NCI-H1436 treated with DMSO at 0.1 percent for 48 hours (cell line): ENCODE measurements at regions not wholly inside any gene's neighbourhood (a gene's known extent, or its start where the extent isn't known, plus 50 kb on each side); places are given as distances from the start of the nearest gene placed in this dataset.

Experiments
- DNase-seq: peaks from one replicate; lab custom pipeline; 2025; lab: John Stamatoyannopoulos, UW

- DNase-seq: no peak
Observed at GRCh38 chr22:19621373-19622060, 92.8 kb upstream of the SEPTIN5 start.

- DNase-seq: no peak
Observed at GRCh38 chr22:19622061-19622441, 92.3 kb upstream of the SEPTIN5 start.

- no peak for DNase-seq
Observed at GRCh38 chr22:19625331-19626041, 88.8 kb upstream of the SEPTIN5 start.

GRCh38 chr22:19626042-19626587 is 88.2 kb upstream of the SEPTIN5 start:
- no peak for DNase-seq

GRCh38 chr22:19626666-19627065 is 87.6 kb upstream of the SEPTIN5 start:
- no peak for DNase-seq

- DNase-seq: no peak
Observed at GRCh38 chr22:19628038-19628776, 86.1 kb upstream of the SEPTIN5 start.

DNA sequence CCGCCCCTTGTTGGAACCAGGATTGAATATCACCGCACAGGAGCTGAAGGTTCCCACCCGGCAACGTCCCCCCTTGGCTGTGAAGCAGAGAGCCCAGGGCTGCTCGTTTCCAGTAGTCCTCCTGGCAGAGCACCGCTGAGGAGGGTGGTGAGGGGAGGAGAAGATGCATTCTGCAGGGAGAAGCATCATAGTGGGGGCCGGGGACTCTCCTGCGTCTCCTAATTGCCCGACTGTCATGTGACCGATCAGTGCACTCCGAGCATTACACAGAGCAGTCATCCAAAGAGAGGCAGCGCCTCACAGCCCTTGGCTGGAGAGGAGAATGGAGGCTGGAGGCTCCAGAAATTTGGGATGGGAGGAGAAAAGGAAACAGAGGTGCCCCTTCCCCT is 85.0 kb upstream of the SEPTIN5 start:
- DNase-seq: no peak

DNA sequence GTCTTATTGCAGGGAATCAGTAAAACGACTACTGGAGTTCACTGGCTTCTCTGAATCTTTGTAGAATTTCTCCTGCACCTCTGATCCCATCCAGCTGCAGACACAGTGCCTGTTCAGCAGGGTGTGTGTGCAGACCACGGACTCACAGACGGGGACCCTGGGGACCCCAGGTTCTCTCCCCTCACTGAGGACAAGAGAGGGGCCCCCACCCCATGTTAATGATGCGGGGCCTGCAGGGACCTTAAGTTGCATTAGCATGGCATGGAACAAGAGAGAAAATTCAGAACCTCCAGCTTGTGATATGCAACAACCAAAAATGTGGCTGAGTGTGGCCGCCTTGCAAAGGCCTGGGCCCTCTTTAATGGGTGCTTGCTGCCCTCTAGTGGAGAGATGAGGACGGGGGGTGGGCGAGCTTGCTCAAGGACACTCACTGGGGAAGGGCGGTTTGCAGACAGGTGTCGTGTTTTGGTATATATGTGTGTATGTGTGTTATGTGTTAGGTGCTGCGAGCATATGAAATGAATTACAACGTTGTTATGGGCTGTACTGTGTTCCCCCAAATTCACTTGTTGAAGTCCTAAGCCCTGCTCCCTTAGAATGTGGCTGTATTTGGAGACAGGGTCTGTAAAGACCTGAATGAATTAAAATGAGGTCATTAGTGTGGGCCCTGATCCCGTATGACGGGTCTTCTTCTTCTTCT is 84.4 kb upstream of the SEPTIN5 start:
- no peak for DNase-seq

DNA sequence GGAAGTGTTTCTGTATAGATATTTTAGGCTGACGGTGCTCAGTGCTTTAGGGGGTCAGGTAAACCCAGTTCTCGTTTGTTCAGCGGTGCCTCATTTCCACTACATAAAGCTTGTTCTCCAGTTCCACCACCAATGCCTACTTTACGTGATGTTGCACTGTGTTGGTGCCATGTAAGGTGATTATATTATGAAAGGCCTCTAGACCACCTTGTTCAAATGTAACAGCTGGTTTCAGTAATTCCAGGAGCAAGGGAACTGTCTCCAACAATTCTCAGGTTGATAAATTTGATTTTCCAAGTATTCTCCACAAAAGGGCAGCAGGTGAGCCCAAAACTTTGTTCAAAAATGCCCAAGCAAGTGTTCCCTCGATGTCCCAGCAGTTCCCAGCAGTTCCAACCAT is 83.7 kb upstream of the SEPTIN5 start:
- no peak for DNase-seq

DNA sequence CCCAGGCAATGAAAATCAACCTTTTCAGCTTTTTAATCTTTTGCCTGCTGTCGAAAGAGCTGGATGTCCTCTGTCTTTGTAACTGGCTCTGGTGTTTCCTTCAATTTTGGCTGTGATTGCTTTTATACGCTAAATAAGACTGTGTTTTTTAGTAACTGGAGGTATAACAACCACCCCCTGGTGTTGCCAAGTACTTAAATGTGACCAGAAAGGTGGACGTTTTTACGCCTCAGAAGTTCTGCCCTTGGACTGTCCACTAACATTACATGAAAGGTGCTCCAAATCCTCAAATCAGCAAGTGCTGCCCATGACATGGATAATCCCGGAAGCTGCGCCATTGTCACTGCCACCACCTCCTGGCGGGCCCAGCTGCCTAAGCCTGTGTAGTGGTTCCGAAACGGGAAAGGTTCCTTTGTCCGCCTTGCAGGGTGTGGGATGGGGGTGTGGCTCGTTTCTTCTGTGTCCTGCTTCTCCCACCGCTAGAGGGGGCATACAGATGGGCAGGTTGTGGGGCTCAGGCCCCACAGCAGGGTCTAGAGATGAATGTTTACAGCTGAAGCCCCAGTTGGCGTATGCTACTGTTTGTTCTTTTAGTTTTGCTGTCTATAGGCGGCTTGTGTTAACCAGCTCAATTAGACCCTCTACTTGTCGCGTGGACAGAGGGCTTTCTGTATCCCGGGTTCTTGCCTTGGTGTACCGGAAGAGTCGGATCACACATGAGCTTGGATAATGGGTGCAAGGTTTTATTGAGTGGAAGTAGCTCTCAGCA is 82.2 kb upstream of the SEPTIN5 start:
- DNase-seq: no peak

GRCh38 chr22:19632668-19633148 is 81.6 kb upstream of the SEPTIN5 start:
- no peak for DNase-seq

DNA sequence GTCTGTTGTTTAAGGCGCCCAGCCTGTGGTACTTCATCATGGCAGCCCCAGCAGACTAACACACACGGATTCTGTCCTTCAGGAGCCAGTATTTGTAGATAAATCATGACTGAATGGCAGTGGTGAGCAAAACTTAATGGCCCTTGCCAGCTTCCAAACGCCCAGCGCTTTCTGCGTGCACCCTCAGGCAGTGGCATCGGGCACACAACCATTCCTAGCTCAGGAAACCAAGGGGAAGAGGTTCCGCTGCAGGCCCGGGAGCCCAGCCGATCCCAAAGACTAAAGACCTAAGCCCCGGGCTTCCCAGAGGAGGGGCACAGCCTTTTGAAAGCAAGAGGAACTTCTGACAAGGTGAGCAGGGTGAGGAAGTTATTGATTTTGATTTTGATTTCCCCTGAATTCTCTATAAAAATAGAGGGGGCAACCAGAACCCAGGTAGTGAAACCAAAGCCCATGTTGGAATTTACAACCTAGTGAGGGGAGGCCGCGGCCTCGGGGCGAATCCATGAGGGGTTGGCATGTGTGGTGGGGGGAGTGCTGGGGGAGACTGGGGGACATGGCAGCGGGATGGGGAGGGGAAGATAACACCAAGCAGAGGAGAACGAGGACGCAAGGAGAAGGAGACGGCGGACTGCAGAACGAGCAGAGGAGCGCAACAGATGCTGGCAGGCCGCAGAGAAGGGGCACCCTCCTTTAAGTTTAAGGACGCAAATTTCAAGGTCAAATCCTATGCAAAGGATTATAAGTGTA is 79.9 kb upstream of the SEPTIN5 start:
- DNase-seq: no peak

DNA sequence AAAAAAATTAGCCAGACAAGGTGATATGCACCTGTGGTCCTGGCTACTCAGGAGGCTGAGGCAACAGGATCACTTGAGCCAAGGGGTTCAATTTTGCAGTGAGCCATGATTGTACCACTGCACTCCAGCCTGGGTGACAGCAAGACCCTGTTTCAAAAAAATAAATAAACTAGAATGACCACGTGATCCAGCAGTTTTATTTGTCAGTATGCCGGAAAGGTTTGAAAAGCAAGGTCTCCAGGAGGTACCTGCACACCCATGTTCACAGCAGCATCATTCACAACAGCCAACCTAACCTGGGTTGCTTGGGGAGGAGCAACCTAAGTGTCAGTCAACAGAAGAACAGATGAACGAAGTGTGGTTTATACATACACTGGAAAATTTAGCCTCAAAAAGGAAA is 78.7 kb upstream of the SEPTIN5 start:
- no peak for DNase-seq

DNA sequence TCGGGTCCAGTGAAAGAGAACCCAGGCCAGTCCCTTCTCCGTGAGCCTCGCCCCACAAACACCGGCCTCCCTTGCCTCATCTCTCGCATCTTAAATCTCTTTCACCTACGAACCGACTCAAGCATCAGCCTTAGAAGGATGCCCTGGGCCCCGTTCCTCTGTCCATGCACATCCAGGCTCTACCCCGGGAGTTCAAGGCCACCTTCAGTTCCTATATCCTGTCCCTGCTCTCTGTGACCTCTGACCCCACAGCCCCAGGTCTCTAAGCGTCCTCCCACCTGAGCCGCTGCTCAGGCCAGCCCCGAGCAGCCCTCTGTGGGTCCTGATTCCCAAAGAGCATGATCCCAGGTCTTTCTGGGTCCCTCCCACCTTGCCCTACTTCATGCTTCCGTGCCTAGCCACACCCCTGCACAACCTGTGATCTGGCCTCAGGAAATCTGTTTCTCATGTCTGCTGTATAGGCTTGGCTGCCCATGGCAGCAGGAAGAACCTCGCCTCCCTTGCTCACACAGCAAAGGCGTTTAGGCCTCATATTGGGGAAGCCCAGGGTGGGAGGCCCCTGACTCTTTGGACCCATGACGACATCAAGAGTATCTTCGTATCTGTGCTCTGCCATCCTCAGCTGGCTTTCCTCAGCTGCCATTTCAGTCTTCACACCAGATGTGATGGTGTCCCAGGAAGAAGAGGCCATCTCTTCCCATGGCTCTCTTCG is 77.5 kb upstream of the SEPTIN5 start:
- DNase-seq: no peak

GRCh38 chr22:19637408-19638281 is 76.7 kb upstream of the SEPTIN5 start:
- no peak for DNase-seq

DNA sequence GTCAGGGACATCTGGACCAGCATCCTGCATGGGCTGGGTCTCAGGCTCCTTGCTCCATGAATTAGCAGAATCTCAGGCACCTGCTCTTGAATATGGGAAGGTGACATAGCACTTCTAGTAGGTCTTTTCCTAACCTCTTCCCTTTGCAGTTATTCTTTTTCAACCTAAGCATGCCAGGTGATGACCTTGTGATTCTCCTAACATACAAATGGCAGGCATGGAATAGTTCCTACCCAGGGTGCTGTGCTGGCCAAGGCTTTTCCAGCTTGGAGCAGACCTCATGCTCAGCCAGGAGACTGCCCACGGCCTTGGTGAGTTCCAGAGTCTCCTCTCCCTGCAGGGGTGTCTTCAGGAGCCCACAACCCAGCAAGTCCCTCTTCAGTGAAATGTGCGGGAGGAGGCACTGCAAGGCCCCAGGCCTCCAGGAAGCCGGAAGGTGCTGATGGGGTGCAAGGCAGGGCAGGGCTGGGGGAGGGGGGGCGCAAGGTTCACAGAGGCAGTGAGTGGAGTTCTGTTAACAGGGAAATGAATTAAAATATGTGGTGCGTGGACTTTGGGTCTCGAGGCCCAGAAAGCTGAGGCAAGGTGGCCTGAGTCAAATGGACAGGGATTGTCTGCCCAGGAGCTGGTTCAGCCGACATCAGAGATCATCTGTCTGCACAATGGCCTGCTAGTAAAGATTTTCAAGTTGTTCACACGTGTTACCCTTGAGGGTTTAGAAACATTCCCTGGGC is 75.9 kb upstream of the SEPTIN5 start:
- DNase-seq: no peak

DNA sequence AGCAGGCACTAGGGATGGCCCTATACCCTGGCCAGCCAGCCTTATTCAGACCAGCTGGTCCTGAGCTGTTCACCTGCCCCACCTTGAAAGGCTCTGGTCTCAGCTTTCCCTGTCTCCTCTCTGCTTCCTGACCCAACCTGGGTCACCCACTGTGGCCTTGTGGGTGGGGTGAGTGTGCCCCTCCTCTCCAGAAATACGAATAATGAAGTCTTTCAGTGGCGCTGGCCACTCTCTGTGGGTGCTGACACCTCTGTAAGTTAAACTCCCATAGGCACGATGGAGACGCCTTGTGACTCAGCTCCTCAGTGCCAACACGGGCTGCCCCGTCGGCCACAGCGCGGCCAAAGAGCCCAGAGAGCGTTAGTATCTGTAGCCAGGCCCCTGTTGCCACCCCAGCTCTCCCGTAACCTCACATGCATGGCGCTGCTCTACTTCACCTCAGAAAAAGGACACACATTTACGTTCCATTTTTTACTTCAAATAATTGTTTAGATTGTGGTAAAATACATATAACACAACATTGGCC is 74.6 kb upstream of the SEPTIN5 start:
- DNase-seq: no peak

DNA sequence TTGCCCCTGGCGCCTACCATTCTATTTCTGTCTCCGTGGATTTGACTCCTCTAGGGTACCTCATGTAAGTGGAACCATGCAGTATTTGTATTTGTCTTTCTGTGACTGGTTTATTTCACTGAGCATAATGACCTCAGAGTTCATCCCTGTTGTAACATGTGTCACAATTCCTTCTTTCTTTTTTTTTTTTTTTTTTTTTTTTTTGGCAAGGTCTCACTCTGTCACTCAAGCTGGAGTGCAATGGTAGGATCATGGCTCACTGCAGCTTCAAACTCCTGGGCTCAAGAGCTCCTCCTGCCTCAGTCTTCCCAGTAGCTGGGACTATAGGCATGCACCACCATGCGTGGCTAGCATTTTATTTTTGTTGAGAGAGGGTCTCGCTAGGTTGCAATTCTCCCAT is 74.0 kb upstream of the SEPTIN5 start:
- no peak for DNase-seq
